ENCODE measurements at regions not wholly inside any gene's neighbourhood (a gene's known extent, or its start where the extent isn't known, plus 50 kb on each side); places are given as distances from the start of the nearest gene placed in this dataset.
"Not testable (repeated sequence)": the region's sequence is repeated elsewhere in the genome, so short reads cannot be mapped to it uniquely, and the experiment has no call there.

- H3K4me1 ChIP-seq: peaks cover 0 to 21% (median 9%) of the 10 kb centered on the region in 10 experiments; a peak in 13 of 20 replicates
- H3K4me3 ChIP-seq: no peak overlapping the region
- no peaks in the 10 kb centered on the region for H3K9me3 ChIP-seq (replicated peaks in 1 of 11)
- no peak overlapping the region for H3K27ac ChIP-seq
- H3K4me2 ChIP-seq: no peak overlapping the region
- H4K20me1 ChIP-seq: no peaks in the 10 kb centered on the region
- TF ChIP-seq Cebpa-rat (IDR thresholded peaks at IDR 0.05): no peak
- no peaks in the 10 kb centered on the region for H3K27me3 ChIP-seq
- H3K9ac ChIP-seq: no peak overlapping the region
- H3K36me3 ChIP-seq: no peaks in the 10 kb centered on the region
Measured at GRCh38 chr2:59342166-59342565, 1101.0 kb upstream of the FANCL start.

- no peak overlapping the region for H3K4me3 ChIP-seq
- no peaks in the 10 kb centered on the region for H4K20me1 ChIP-seq
- no peak for TF ChIP-seq Cebpa-rat (IDR thresholded peaks at IDR 0.05)
- no peak overlapping the region for H3K27ac ChIP-seq
- H3K4me1 ChIP-seq: peaks cover 0 to 21% (median 9%) of the 10 kb centered on the region in 10 experiments; a peak in 13 of 20 replicates
- H3K9ac ChIP-seq: no peak overlapping the region
- peaks cover 0 to 4% (median 0%) of the 10 kb centered on the region in 11 experiments; a peak in 1 of 22 replicates for H3K9me3 ChIP-seq (replicated peaks in 1 of 11)
- no peaks in the 10 kb centered on the region for H3K27me3 ChIP-seq
- H3K36me3 ChIP-seq: no peaks in the 10 kb centered on the region
- peak overlapping the region in 9 of 11 experiments; percentile 10 to 58 (median 39); a peak in 14 of 22 replicates for H3K4me2 ChIP-seq
Measured at GRCh38 chr2:59339837-59340207, 1098.7 kb upstream of the FANCL start.

- no peak overlapping the region for H3K9ac ChIP-seq
- TF ChIP-seq Cebpa-rat (IDR thresholded peaks at IDR 0.05): no peak
Measured at GRCh38 chr2:59339121-59339836, 1098.2 kb upstream of the FANCL start.

GRCh38 chr2:59333007-59333406 lies 1091.9 kb upstream of the FANCL start:
- Histone ChIP-seq H4K20me1 (no peaks in the 10 kb centered on the region), H3K27ac (no peak overlapping the region), H3K27me3 (no peaks in the 10 kb centered on the region), H3K4me1 (peaks cover 0 to 6% (median 0%) of the 10 kb centered on the region in 10 experiments; a peak in 1 of 20 replicates), H3K4me3 (no peak overlapping the region), H3K9ac (no peak overlapping the region), H3K4me2 (no peak overlapping the region), H3K36me3 (no peaks in the 10 kb centered on the region), H3K9me3 (replicated peaks in 1 of 11) (peaks cover 5 to 24% (median 9%) of the 10 kb centered on the region in 11 experiments; a peak in 14 of 22 replicates)
- no peak for TF ChIP-seq Cebpa-rat (IDR thresholded peaks at IDR 0.05)

More at GRCh38 chr2:59339121-59339836, 1098.2 kb upstream of the FANCL start:
- Histone ChIP-seq H3K9me3 (replicated peaks in 1 of 11) (peaks cover 0 to 6% (median 0%) of the 10 kb centered on the region in 11 experiments; a peak in 2 of 22 replicates), H3K4me3 (no peak overlapping the region), H3K4me2 (peak overlapping the region in 9 of 11 experiments; percentile 10 to 58 (median 39); a peak in 14 of 22 replicates), H3K4me1 (peaks cover 0 to 21% (median 9%) of the 10 kb centered on the region in 10 experiments; a peak in 13 of 20 replicates), H3K36me3 (no peaks in the 10 kb centered on the region), H3K27ac (no peak overlapping the region), H3K27me3 (no peaks in the 10 kb centered on the region), H4K20me1 (no peaks in the 10 kb centered on the region)

- H3K4me2 ChIP-seq, H3K27me3 ChIP-seq, H3K36me3 ChIP-seq, H3K9ac ChIP-seq, H4K20me1 ChIP-seq, H3K4me3 ChIP-seq, H3K27ac ChIP-seq, H3K4me1 ChIP-seq: not testable (repeated sequence)
- peaks cover 0 to 21% (median 9%) of the 10 kb centered on the region in 11 experiments; a peak in 9 of 22 replicates for H3K9me3 ChIP-seq (replicated peaks in 1 of 11)
Measured at GRCh38 chr2:59326581-59327365, 1085.6 kb upstream of the FANCL start.

DNA sequence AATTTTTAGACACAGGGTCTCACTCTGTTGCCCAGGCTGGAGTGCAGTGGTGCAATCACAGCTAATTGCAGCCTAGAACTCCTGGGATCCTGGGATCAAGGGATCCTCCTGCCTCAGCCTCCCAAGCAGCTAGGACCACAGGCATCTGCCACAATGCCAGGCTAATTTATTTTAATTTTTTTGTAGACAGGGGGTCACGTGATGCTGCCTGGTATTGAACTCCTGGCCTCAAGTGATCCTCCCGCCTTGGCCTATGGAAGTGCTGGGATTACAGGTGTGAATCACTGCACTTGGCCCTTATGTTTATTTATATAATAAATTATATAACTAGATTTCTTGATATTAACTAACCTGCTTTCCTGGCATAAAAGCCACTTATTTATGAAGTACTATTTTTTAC lies 1081.7 kb upstream of the FANCL start:
- TF ChIP-seq Cebpa-rat (IDR thresholded peaks at IDR 0.05): no peak
- Histone ChIP-seq H3K9me3 (replicated peaks in 1 of 11) (peaks cover 0 to 15% (median 6%) of the 10 kb centered on the region in 11 experiments; a peak in 9 of 22 replicates), H4K20me1 (no peaks in the 10 kb centered on the region), H3K27ac (no peak overlapping the region), H3K36me3 (no peaks in the 10 kb centered on the region), H3K27me3 (no peaks in the 10 kb centered on the region), H3K4me3 (no peak overlapping the region), H3K4me1 (no peaks in the 10 kb centered on the region), H3K9ac (no peak overlapping the region), H3K4me2 (no peak overlapping the region)

DNA sequence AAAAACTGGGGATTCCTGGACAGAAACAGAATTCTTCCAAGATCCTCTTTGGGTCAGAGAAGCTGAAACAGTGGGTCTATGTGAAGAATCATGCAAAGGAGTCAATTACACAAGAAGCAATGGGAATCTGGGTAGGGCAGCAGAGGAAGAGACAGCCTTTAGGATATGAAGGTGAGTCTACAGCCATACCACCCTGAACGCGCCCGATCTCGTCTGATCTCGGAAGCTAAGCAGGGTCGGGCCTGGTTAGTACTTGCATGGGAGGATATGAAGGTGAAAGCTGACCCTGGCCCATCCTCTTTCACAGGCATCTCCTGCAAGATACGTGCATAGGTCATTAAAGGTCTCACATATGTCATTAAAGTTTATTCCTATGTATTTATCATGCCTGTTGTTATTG lies 1080.9 kb upstream of the FANCL start:
- no peak for TF ChIP-seq Cebpa-rat (IDR thresholded peaks at IDR 0.05)
- Histone ChIP-seq H3K4me1 (no peaks in the 10 kb centered on the region), H3K27me3 (no peaks in the 10 kb centered on the region)

DNA sequence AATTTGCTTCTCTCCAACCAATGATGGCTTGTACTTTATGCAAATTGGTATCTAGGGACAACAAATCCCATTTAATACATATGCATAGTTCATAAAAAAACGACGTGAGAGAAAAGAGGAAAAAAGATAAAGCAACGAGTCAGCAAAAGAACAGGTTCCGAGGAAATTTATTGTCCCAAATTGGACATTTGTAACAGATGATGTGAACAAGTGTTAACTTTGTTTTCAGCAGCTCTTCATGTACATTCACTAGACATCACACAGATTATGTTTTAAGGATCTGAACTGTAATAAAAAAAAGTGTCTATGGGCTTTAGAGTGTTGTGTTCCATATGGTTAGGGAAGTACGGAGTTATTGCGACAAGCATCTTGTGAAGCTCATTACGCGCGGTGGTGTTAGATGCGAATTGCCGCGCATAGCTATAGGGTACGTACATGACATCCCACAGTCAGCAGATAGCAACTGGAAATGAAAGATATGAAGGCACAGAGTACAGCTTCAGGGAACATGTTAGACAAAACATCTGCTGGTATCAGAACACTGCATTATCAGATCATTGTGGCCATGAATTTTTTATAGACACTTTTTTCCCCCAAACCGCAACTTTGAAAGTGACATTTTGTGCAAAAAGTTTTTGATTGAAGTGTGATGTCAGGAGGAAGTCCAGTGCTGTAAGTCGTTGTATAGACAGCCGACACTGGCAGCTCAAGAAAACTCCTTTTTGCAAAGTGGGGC lies 1073.1 kb upstream of the FANCL start:
- H4K20me1 ChIP-seq: no peaks in the 10 kb centered on the region

More for the DNA sequence above, 1080.9 kb upstream of the FANCL start:
- Histone ChIP-seq H4K20me1 (no peaks in the 10 kb centered on the region), H3K36me3 (no peaks in the 10 kb centered on the region), H3K4me3 (no peak overlapping the region), H3K4me2 (no peak overlapping the region), H3K27ac (no peak overlapping the region), H3K9me3 (replicated peaks in 1 of 11) (peaks cover 0 to 12% (median 3%) of the 10 kb centered on the region in 11 experiments; a peak in 9 of 22 replicates), H3K9ac (no peak overlapping the region)

More for the DNA sequence above, 1073.1 kb upstream of the FANCL start:
- no peak overlapping the region for H3K4me3 ChIP-seq
- 0 out of 20 replicates have a peak, but pooled peaks cover 0 to 9% (median 0%) of the 10 kb centered on the region in 10 experiments for H3K4me1 ChIP-seq
- no peak overlapping the region for H3K9ac ChIP-seq
- no peaks in the 10 kb centered on the region for H3K27me3 ChIP-seq
- H3K9me3 ChIP-seq (replicated peaks in 1 of 11): no peaks in the 10 kb centered on the region
- H3K4me2 ChIP-seq: no peak overlapping the region
- H3K36me3 ChIP-seq: no peaks in the 10 kb centered on the region
- no peak for TF ChIP-seq Cebpa-rat (IDR thresholded peaks at IDR 0.05)
- H3K27ac ChIP-seq: no peak overlapping the region
